ENCODE measurements at regions not wholly inside any gene's neighbourhood (a gene's known extent, or its start where the extent isn't known, plus 50 kb on each side); places are given as distances from the start of the nearest gene placed in this dataset.

DNA sequence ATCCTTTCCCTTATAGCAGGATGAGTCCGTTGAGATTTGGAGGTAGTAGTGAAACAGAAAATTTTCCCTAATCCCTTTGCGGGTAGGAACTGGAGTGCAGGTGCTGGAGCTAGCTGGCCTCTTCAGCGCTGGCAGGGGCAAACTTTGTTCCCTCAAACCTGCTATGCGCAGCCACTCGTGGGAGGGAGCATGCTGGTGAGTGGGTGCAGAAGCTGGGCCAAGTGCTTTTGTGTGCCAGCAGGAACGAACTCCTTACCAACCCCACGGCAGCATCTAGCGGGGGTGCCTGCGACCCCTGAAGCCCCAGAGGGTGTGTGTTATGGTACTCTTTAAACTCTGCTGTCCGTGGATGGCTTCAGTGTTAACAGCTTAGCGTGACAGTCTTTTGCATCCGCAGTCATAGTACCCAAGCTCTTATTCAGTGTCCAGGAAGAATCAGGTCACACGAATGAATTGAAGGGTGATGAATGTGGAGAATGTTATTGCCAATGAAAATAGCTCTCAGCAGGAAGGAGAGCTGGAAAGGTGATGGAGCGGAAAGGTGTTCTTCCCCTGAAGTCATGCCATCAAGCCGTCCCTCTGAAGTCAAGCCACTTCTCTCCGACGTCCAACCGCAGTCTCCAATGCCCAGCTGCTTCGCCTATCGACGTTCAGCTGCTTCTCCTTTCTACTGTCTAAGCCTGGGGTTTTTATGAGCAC, 1445.1 kb upstream of the CDH9 start:
- Mint-ChIP-seq H3K4me3 (no peak overlapping the region), H3K27me3 (ENCODE audit: low read depth) (no peaks in the 10 kb centered on the region), H3K36me3 (ENCODE audit: low read depth) (no peaks in the 10 kb centered on the region), H3K9me3 (peaks cover 4% of the 10 kb centered on the region), H3K4me1 (no peaks in the 10 kb centered on the region), H3K27ac (no peak overlapping the region)
- TF ChIP-seq, protein P1, sequence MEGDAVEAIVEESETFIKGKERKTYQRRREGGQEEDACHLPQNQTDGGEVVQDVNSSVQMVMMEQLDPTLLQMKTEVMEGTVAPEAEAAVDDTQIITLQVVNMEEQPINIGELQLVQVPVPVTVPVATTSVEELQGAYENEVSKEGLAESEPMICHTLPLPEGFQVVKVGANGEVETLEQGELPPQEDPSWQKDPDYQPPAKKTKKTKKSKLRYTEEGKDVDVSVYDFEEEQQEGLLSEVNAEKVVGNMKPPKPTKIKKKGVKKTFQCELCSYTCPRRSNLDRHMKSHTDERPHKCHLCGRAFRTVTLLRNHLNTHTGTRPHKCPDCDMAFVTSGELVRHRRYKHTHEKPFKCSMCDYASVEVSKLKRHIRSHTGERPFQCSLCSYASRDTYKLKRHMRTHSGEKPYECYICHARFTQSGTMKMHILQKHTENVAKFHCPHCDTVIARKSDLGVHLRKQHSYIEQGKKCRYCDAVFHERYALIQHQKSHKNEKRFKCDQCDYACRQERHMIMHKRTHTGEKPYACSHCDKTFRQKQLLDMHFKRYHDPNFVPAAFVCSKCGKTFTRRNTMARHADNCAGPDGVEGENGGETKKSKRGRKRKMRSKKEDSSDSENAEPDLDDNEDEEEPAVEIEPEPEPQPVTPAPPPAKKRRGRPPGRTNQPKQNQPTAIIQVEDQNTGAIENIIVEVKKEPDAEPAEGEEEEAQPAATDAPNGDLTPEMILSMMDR (IDR thresholded peaks at IDR 0.05; ENCODE audit: unreplicated experiment in 3 of 3) = no peak

GRCh38 chr5:28473531-28474107, 1435.2 kb upstream of the CDH9 start:
- Mint-ChIP-seq H3K27me3 (ENCODE audit: low read depth) (no peaks in the 10 kb centered on the region), H3K4me3 (no peak overlapping the region), H3K27ac (no peak overlapping the region), H3K4me1 (no peaks in the 10 kb centered on the region), H3K9me3 (no peaks in the 10 kb centered on the region), H3K36me3 (ENCODE audit: low read depth) (no peaks in the 10 kb centered on the region)
- TF ChIP-seq, protein P1 (IDR thresholded peaks at IDR 0.05; ENCODE audit: unreplicated experiment in 3 of 3) = peak; percentile 22 to 45 (median 24)

- Mint-ChIP-seq H3K36me3 (ENCODE audit: low read depth) (no peaks in the 10 kb centered on the region), H3K4me1 (no peaks in the 10 kb centered on the region), H3K27ac (peak overlapping the region in 2 of 3 experiments; percentile 50 to 56), H3K27me3 (ENCODE audit: low read depth) (no peaks in the 10 kb centered on the region), H3K9me3 (no peaks in the 10 kb centered on the region), H3K4me3 (no peak overlapping the region)
- TF ChIP-seq, protein P1 (IDR thresholded peaks at IDR 0.05; ENCODE audit: unreplicated experiment in 3 of 3) = no peak
Measured at GRCh38 chr5:28468166-28468565, 1429.8 kb upstream of the CDH9 start.

- Mint-ChIP-seq H3K4me1 (no peaks in the 10 kb centered on the region), H3K9me3 (no peaks in the 10 kb centered on the region), H3K27me3 (ENCODE audit: low read depth) (no peaks in the 10 kb centered on the region), H3K36me3 (ENCODE audit: low read depth) (no peaks in the 10 kb centered on the region), H3K27ac (no peak overlapping the region), H3K4me3 (no peak overlapping the region)
- TF ChIP-seq, protein P1 (IDR thresholded peaks at IDR 0.05; ENCODE audit: unreplicated experiment in 3 of 3) = no peak
Measured at GRCh38 chr5:28463728-28464127, 1425.3 kb upstream of the CDH9 start.

GRCh38 chr5:28451483-28451882, 1413.1 kb upstream of the CDH9 start:
- H3K4me3 Mint-ChIP-seq = no peak overlapping the region
- no peaks in the 10 kb centered on the region for H3K4me1 Mint-ChIP-seq
- no peaks in the 10 kb centered on the region for H3K27me3 Mint-ChIP-seq (ENCODE audit: low read depth)
- no peak overlapping the region for H3K27ac Mint-ChIP-seq
- peaks cover 8% of the 10 kb centered on the region for H3K9me3 Mint-ChIP-seq
- H3K36me3 Mint-ChIP-seq (ENCODE audit: low read depth) = no peaks in the 10 kb centered on the region
- TF ChIP-seq, protein P1 (IDR thresholded peaks at IDR 0.05; ENCODE audit: unreplicated experiment in 3 of 3) = no peak

DNA sequence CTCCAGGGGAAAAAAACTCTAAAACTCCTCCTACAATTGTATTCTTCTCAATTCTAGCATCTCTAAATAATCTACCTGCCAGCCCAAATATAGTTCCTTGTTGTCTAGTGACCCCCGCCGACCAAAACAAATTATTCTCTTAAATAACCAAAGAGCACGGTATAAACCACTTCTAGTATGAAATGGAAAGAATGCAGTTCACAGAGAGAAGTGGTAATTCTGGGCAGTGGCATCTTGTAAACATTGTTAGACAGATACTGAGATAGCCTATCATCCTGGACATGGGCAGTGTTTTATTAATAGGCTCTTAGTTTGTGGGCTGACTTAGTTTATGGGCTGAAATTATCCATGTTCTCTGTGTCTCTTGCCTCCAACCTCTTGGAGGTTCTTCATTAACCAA, 1412.6 kb upstream of the CDH9 start:
- H3K27ac Mint-ChIP-seq = no peak overlapping the region

More for the DNA sequence above, 1412.6 kb upstream of the CDH9 start:
- TF ChIP-seq, protein P1 (IDR thresholded peaks at IDR 0.05; ENCODE audit: unreplicated experiment in 3 of 3) = no peak
- Mint-ChIP-seq H3K27me3 (ENCODE audit: low read depth) (no peaks in the 10 kb centered on the region), H3K4me1 (no peaks in the 10 kb centered on the region), H3K36me3 (ENCODE audit: low read depth) (no peaks in the 10 kb centered on the region), H3K4me3 (no peak overlapping the region), H3K9me3 (peaks cover 13% of the 10 kb centered on the region)

Measured in nephron (organoid).